ENCODE measurements at regions not wholly inside any gene's neighbourhood (a gene's known extent, or its start where the extent isn't known, plus 50 kb on each side); places are given as distances from the start of the nearest gene placed in this dataset.

DNA sequence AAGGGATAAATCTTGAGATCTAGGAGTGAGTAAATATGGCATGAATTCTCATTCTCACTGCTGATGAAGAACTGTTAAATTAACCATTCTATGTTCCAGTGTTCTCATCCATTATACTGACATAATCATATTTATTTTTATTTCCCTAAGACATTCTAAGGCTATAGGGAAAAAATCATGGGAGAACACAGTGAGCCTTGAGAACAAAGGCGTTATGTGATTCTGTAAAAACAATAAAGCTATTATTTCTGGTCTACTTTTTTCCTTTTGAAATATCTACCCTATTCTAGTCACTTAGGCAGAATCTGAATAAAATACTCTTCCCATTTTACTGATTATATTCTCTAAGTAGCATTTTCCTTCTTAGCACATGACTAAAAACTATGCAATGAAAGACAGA is 155.7 kb upstream of the ADAMTS16 start:
- no peak for DNase-seq

- no peak for DNase-seq
These were observed 152.7 kb upstream of the ADAMTS16 start for GRCh38 chr5:4987431-4987830.

DNA sequence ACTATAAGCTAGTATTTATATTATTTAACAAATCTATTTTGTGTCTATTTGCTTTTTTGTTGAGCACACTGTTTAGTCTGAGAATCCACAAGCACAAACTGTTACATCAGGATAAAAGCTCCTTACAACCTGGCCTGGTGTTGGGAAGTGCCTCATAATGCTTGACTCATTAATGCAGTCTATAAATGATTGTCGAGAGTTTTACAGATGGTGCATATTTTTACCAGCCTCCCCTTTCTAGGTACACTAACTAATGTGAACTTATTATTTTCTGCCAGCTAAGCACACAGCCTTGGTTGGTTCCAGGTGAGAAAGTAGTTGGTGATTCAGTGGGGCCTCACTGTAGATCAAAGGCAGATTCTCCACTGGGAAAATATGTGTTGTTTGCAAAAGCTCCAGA is 151.0 kb upstream of the ADAMTS16 start:
- DNase-seq = no peak

GRCh38 chr5:4990017-4990416 is 150.1 kb upstream of the ADAMTS16 start:
- DNase-seq = no peak

DNA sequence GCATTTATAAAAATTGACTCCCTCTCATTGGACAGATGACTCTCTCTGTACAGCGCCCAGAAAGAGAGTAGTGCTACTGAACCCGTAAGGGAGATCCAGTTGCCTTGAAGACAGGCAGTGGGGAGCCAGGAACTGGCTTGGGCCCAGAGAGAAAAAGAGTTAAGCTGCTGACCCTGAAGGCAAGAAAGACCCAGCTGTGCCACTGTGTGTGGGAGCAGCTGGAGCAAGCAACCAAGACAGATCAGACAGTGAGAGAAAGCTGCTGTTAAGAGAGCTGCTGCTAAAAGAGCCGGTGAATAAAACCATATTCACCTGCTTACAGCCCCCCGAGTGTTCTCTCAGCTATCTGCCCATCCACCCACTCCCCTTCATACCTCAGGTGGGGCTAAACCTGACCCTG is 149.7 kb upstream of the ADAMTS16 start:
- DNase-seq = no peak

DNA sequence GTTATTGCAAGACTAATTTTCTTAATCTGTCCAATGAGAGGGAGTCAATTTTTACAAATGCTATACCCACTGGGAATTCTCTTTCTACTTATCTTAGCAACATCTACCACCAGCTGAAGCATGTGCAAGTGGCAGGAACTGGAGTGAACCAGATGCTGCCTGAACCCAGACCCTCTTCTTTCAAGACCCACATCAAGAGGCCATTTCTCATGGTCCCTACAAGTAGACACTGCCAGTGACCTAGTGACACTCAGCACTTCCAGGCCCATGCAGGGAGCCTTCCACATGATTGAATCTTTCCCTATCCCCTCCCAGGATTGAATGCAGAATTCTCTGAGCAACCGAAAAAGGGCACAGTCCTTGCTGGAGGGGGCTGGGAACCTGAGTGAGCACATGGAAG is 148.2 kb upstream of the ADAMTS16 start:
- no peak for DNase-seq

DNA sequence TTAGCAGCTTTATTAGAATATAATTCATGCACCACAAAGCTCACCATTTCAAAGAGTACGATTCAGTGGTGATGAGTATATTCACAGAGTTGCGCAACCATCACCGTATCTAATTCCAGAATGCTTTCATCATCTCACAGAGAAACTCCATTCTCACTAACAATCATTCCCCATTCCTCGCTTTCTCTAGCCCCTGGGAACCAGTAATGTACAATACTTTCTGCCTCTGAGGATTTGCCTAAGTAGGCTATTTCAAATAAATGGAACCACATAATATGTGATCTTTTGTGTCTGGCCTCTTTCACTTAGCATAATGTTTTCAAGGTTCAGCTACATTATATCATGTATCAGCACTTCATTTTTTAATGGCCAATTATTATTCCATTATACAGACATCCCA is 145.1 kb upstream of the ADAMTS16 start:
- DNase-seq = no peak

GRCh38 chr5:5005353-5005752 is 134.8 kb upstream of the ADAMTS16 start:
- DNase-seq = no peak

DNA sequence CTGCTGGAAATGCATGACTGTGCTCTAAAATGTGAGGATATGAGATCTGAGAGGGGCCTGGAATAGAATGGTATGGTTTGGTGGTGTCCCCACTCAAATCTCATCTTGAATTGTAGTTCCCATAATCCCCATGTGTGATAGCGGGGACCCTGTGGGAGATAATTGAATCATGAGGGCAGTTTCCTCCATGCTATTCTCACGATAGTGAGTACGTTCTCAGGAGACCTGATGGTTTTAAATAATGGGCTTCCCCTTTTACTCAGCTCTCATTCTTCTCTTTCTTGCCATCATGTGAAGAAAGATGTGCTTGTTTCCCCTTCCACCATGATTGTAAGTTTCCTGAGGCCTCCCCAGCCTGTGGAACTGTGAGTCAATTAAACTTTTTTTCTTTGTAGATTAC is 133.6 kb upstream of the ADAMTS16 start:
- no peak for DNase-seq

DNA sequence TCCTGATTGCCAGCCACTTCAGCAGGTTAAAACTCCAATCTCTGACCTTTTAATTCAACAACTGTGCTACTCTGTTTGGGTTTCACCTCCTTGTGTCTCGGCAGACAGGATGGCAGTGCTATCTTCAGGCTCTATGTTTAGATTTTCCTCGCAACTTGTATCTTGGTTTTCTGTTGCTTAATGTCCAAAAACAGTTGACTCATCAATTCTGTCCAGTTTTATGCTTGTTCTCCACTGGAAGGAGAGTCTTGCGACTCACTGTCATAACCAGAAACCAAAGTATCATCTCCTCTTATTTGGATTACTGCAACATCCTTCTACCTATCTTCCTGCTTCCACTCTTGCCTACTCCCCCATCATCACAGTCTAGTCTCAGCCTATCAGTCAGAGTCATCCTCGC is 130.9 kb upstream of the ADAMTS16 start:
- DNase-seq = no peak

DNA sequence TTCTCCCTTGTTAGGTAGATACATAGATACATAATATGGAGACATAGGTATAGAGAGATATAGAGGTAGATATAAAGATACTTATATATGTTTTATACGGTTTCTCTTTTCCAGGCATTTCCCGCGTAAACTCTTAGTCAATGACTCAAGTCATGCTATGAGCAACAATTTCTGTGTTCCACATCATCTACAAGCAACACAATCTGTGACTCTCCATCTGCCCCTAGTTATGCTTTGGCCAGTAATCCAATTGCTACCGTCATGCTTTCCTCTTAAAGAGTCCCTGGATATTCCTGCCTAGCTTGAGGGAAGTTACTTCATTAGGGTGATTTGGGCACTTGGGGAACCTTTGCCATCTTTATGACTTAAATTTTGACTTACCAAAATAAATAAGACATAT is 129.0 kb upstream of the ADAMTS16 start:
- no peak for DNase-seq

GRCh38 chr5:5014586-5015235 is 125.4 kb upstream of the ADAMTS16 start:
- DNase-seq = peak; percentile 59

- DNase-seq = no peak
These were observed 122.1 kb upstream of the ADAMTS16 start for GRCh38 chr5:5017827-5018577.

GRCh38 chr5:5018578-5018970 is 121.6 kb upstream of the ADAMTS16 start:
- no peak for DNase-seq

- no peak for DNase-seq
These were observed 118.7 kb upstream of the ADAMTS16 start for GRCh38 chr5:5021436-5021835.

- DNase-seq = no peak
These were observed 114.9 kb upstream of the ADAMTS16 start for GRCh38 chr5:5025098-5025773.

GRCh38 chr5:5025774-5026408 is 114.2 kb upstream of the ADAMTS16 start:
- no peak for DNase-seq

DNA sequence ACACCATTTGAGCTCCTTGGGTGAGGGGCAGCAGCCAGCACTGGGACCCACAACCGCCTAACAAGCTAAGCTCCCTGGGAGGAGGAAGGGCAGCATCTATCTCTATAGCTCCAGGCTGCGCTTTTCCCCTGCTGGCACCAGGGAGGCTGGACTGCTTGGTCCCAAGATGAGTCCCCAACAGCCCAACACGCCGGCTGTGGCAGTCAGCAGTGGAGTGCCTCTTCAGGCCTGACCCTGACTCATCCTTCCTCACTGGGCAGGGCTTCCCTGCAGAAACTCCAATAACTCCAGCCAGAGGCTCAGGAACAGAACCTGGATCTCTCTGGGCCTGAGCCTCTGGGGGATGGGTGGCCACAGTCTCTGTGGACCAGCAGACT is 113.7 kb upstream of the ADAMTS16 start:
- no peak for DNase-seq

DNA sequence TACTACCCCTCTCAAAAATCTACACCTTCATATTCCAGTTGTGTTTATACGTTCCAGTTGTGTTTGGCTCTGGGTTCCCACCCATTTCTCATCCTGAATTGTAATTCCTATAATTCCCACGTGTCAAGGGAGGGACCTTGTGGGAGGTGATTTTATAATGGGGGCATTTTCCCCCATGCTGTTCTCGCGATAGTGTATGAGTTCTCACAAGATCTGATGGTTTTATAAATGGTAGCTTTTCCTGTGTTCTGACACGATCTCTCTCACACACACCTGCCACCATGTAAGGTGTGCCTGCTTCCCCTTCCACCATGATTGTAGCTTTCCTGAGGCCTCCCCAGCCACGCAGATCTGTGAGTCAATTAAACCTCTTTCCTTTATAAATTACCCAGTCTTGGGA is 108.5 kb upstream of the ADAMTS16 start:
- no peak for DNase-seq

DNA sequence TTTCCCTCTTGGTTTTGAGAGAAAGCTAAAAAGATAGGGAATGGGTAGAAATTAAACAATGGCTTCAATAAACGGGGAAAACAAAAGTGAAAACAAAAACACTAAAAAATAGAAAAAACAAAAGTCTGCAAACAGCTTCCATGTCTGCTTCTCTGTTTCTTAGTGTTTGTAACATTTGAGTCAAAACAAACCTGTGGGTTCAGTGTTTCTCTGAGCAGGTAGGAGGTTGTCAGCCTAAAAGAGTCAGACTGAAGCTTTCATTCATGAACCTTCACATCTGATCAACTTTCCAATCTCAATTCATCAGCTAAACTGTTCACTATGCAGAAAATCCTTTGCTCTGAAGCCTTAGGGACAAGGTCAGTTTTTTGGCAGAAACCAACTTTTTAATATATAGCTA is 102.5 kb upstream of the ADAMTS16 start:
- no peak for DNase-seq

DNA sequence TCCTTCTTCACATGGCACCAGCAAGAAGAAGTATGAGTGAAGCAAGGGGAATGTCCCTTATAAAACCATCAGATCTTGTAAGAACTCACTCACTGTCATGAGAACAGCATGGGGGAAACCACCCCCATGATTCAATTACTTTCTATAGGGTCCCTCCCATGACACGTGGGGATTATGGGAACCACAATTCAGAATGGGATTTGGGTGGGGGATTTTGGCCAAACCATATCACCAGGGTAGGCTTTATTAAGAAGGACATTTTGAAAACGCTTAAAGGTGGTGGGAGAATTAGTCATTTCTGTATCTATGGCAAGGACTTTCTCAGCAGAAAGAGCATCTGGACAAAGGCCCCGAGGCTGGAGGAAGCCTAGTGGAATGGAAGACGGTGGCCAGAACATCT is 100.2 kb upstream of the ADAMTS16 start:
- no peak for DNase-seq

DNA sequence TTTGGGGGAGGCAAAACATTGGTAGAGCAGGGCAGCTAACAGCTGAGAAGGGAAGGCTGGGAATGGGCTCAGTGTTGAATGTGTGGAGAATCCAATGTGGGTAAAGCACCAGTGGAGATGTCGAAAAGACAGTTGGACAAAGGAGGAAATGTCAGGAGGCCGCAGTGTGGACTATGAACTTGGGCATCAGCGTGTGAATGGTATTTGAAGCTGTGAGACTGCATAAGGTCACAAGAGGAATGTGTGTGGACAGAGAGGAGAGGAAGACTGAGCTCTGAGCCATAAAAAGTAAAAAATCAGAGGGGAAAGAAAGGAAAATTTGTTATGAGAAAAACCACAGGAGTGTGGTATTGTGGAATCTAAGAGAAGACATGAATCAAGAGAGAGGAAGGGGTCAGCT is 99.4 kb upstream of the ADAMTS16 start:
- DNase-seq = no peak

GRCh38 chr5:5042806-5043205 is 97.3 kb upstream of the ADAMTS16 start:
- no peak for DNase-seq

DNA sequence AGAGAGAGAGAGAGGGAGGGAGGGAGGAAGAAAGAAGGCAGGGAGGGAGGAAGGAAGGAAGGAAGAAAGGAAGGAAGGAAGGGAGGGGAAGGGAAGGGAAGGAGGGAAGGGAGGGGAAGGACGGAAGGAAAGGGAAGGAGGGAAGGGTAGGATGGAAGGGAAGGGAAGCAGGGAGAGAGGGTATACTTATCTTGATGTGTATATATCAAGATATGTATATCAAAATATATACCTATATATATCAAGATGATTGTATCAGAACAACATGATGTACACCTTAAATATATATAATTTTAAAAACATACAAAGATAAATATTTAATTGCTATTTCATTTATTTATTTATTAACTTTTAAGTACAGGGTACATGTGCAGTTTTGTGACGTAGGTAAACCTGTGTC is 96.8 kb upstream of the ADAMTS16 start:
- no peak for DNase-seq

Data from right forelimb (tissue), 1 donor.